Activated CD8-positive, alpha-beta memory T cell treated with anti-CD3 and anti-CD28 coated beads, Interleukin-2, amount 10 ng/mL, durations not matched to agents 7 days and 5 days (primary cell): ENCODE measurements at regions not wholly inside any gene's neighbourhood (a gene's known extent, or its start where the extent isn't known, plus 50 kb on each side); places are given as distances from the start of the nearest gene placed in this dataset.
"Not testable (repeated sequence)": the region's sequence is repeated elsewhere in the genome, so short reads cannot be mapped to it uniquely, and the experiment has no call there.

Experiments
- ATAC-seq: fragments of 150-1000 bp; cut with Tn5 transposase; one replicate; pipeline ENCODE4 v1.10.0; 2021; ENCODE audit warnings: moderate library complexity
- CTCF ChIA-PET: fragments of 350-600 bp; sonication (Branson Sonifier 250); formaldehyde crosslinking; loops from one replicate; lab custom pipeline; 2021; ENCODE audit warnings: antibody characterized with exemption; lab: Charles Lee
- DNase-seq: peaks from one replicate; pipeline ENCODE4 v3.0.0-alpha.2; 2020
- H3K27ac Mint-ChIP-seq: one replicate; pipeline ENCODE4 v1.8.0; 2021; ENCODE audit warnings: mild to moderate bottlenecking, mixed read lengths
- H3K27me3 Mint-ChIP-seq: one replicate; pipeline ENCODE4 v1.8.0; 2021; ENCODE audit warnings: mixed read lengths
- H3K36me3 Mint-ChIP-seq: one replicate; pipeline ENCODE4 v1.8.0; 2021; ENCODE audit warnings: mild to moderate bottlenecking, mixed read lengths
- H3K4me1 Mint-ChIP-seq: one replicate; pipeline ENCODE4 v1.8.0; 2021; ENCODE audit warnings: mixed read lengths
- H3K4me3 Mint-ChIP-seq: one replicate; pipeline ENCODE4 v1.8.0; 2021; ENCODE audit warnings: mild to moderate bottlenecking, moderate library complexity, mixed read lengths
- H3K9me3 Mint-ChIP-seq: one replicate; pipeline ENCODE4 v1.8.0; 2022; ENCODE audit warnings: low read depth, mixed read lengths

GRCh38 chr2:156254637-156255067, 77.9 kb downstream of the NR4A2 start:
- H3K36me3 Mint-ChIP-seq, DNase-seq, H3K4me1 Mint-ChIP-seq, H3K9me3 Mint-ChIP-seq, CTCF ChIA-PET, H3K27me3 Mint-ChIP-seq, ATAC-seq, H3K27ac Mint-ChIP-seq: not testable (repeated sequence)
- peak overlapping the region; percentile 61 for H3K4me3 Mint-ChIP-seq

- H3K4me3 Mint-ChIP-seq: peak overlapping the region; percentile 61
- CTCF ChIA-PET: no interaction called here
- no peak for DNase-seq
- no peaks in the 10 kb centered on the region for H3K36me3 Mint-ChIP-seq
- no peaks in the 10 kb centered on the region for H3K27me3 Mint-ChIP-seq
- no peaks in the 10 kb centered on the region for H3K4me1 Mint-ChIP-seq
- no peak for ATAC-seq
- H3K27ac Mint-ChIP-seq: no peak overlapping the region
- no peaks in the 10 kb centered on the region for H3K9me3 Mint-ChIP-seq
These were observed 78.8 kb downstream of the NR4A2 start for GRCh38 chr2:156253765-156254164.

- Mint-ChIP-seq H3K4me1 (no peaks in the 10 kb centered on the region), H3K4me3 (no peak overlapping the region), H3K27ac (no peak overlapping the region), H3K27me3 (no peaks in the 10 kb centered on the region), H3K9me3 (peaks cover 2% of the 10 kb centered on the region), H3K36me3 (no peaks in the 10 kb centered on the region)
- no peak for DNase-seq
- ATAC-seq: no peak
- CTCF ChIA-PET: interaction anchor here (0.7 kb wide), 1 partner anchor 63 kb away, joined by 3 read pairs; no protein-coding TSS in a partner anchor
These were observed 89.6 kb downstream of the NR4A2 start for GRCh38 chr2:156242874-156243273.

- ATAC-seq (no peak), DNase-seq (no peak)
- H3K4me1 Mint-ChIP-seq: no peaks in the 10 kb centered on the region
- H3K9me3 Mint-ChIP-seq: peaks cover 4% of the 10 kb centered on the region
- H3K27me3 Mint-ChIP-seq: no peaks in the 10 kb centered on the region
- CTCF ChIA-PET: no interaction called here
- H3K4me3 Mint-ChIP-seq: no peak overlapping the region
- H3K36me3 Mint-ChIP-seq: no peaks in the 10 kb centered on the region
- no peak overlapping the region for H3K27ac Mint-ChIP-seq
These were observed 95.0 kb downstream of the NR4A2 start for GRCh38 chr2:156237558-156237957.

- no peaks in the 10 kb centered on the region for H3K4me1 Mint-ChIP-seq
- H3K27me3 Mint-ChIP-seq: no peaks in the 10 kb centered on the region
- H3K36me3 Mint-ChIP-seq: no peaks in the 10 kb centered on the region
- no peak overlapping the region for H3K27ac Mint-ChIP-seq
- ATAC-seq (no peak), DNase-seq (no peak)
- peaks cover 7% of the 10 kb centered on the region for H3K9me3 Mint-ChIP-seq
- no peak overlapping the region for H3K4me3 Mint-ChIP-seq
- CTCF ChIA-PET: no interaction called here
These were observed 102.7 kb downstream of the NR4A2 start for GRCh38 chr2:156229724-156230362.

GRCh38 chr2:156223328-156223727, 109.2 kb downstream of the NR4A2 start:
- CTCF ChIA-PET, H3K4me1 Mint-ChIP-seq, DNase-seq, ATAC-seq, H3K4me3 Mint-ChIP-seq, H3K36me3 Mint-ChIP-seq, H3K27ac Mint-ChIP-seq, H3K27me3 Mint-ChIP-seq: not testable (repeated sequence)
- peaks cover 13% of the 10 kb centered on the region for H3K9me3 Mint-ChIP-seq

GRCh38 chr2:156221703-156222102, 110.8 kb downstream of the NR4A2 start:
- Mint-ChIP-seq H3K36me3 (no peaks in the 10 kb centered on the region), H3K27me3 (no peaks in the 10 kb centered on the region), H3K9me3 (peaks cover 13% of the 10 kb centered on the region), H3K4me3 (no peak overlapping the region), H3K4me1 (no peaks in the 10 kb centered on the region), H3K27ac (no peak overlapping the region)
- ATAC-seq (no peak), DNase-seq (no peak)
- CTCF ChIA-PET: no interaction called here

GRCh38 chr2:156219491-156220100, 112.9 kb downstream of the NR4A2 start:
- H3K4me1 Mint-ChIP-seq: no peaks in the 10 kb centered on the region
- CTCF ChIA-PET: no interaction called here

GRCh38 chr2:156215656-156216055, 116.9 kb downstream of the NR4A2 start:
- peaks cover 3% of the 10 kb centered on the region for H3K9me3 Mint-ChIP-seq

More at GRCh38 chr2:156219491-156220100, 112.9 kb downstream of the NR4A2 start:
- peaks cover 13% of the 10 kb centered on the region for H3K9me3 Mint-ChIP-seq
- no peak overlapping the region for H3K4me3 Mint-ChIP-seq
- H3K27ac Mint-ChIP-seq: no peak overlapping the region
- ATAC-seq (no peak), DNase-seq (no peak)
- H3K27me3 Mint-ChIP-seq: peaks cover 2% of the 10 kb centered on the region
- H3K36me3 Mint-ChIP-seq: no peaks in the 10 kb centered on the region

GRCh38 chr2:156211318-156211717, 121.2 kb downstream of the NR4A2 start:
- CTCF ChIA-PET: no interaction called here
- DNase-seq: no peak
- H3K36me3 Mint-ChIP-seq: no peaks in the 10 kb centered on the region
- H3K9me3 Mint-ChIP-seq: no peaks in the 10 kb centered on the region
- H3K27ac Mint-ChIP-seq: no peak overlapping the region
- peaks cover 2% of the 10 kb centered on the region for H3K27me3 Mint-ChIP-seq
- no peaks in the 10 kb centered on the region for H3K4me1 Mint-ChIP-seq
- no peak for ATAC-seq
- H3K4me3 Mint-ChIP-seq: no peak overlapping the region

More at GRCh38 chr2:156215656-156216055, 116.9 kb downstream of the NR4A2 start:
- H3K4me3 Mint-ChIP-seq: no peak overlapping the region
- DNase-seq (no peak), ATAC-seq (no peak)
- H3K36me3 Mint-ChIP-seq: no peaks in the 10 kb centered on the region
- CTCF ChIA-PET: no interaction called here
- no peak overlapping the region for H3K27ac Mint-ChIP-seq
- H3K27me3 Mint-ChIP-seq: peaks cover 2% of the 10 kb centered on the region
- H3K4me1 Mint-ChIP-seq: no peaks in the 10 kb centered on the region

GRCh38 chr2:156206355-156206754, 126.2 kb downstream of the NR4A2 start:
- no peak overlapping the region for H3K4me3 Mint-ChIP-seq
- H3K4me1 Mint-ChIP-seq: no peaks in the 10 kb centered on the region
- CTCF ChIA-PET: interaction anchor here (1.3 kb wide), 1 partner anchor 8 kb away, joined by 3 read pairs; no protein-coding TSS in a partner anchor
- no peak for DNase-seq
- ATAC-seq: no peak
- no peaks in the 10 kb centered on the region for H3K36me3 Mint-ChIP-seq
- H3K27ac Mint-ChIP-seq: no peak overlapping the region
- no peaks in the 10 kb centered on the region for H3K9me3 Mint-ChIP-seq
- H3K27me3 Mint-ChIP-seq: peaks cover 6% of the 10 kb centered on the region

- no peaks in the 10 kb centered on the region for H3K9me3 Mint-ChIP-seq
- no peak overlapping the region for H3K4me3 Mint-ChIP-seq
- peaks cover 10% of the 10 kb centered on the region for H3K27me3 Mint-ChIP-seq
- no peak for ATAC-seq
- CTCF ChIA-PET: no interaction called here
- no peaks in the 10 kb centered on the region for H3K4me1 Mint-ChIP-seq
- H3K27ac Mint-ChIP-seq: no peak overlapping the region
- H3K36me3 Mint-ChIP-seq: no peaks in the 10 kb centered on the region
- DNase-seq: no peak
These were observed 132.9 kb downstream of the NR4A2 start for GRCh38 chr2:156199588-156199987.

- Mint-ChIP-seq H3K27me3 (peaks cover under 1% of the 10 kb centered on the region), H3K36me3 (no peaks in the 10 kb centered on the region), H3K27ac (no peak overlapping the region), H3K4me3 (no peak overlapping the region), H3K9me3 (no peaks in the 10 kb centered on the region), H3K4me1 (no peaks in the 10 kb centered on the region)
- ATAC-seq: no peak
- no peak for DNase-seq
- CTCF ChIA-PET: no interaction called here
These were observed 136.5 kb downstream of the NR4A2 start for GRCh38 chr2:156196031-156196430.

GRCh38 chr2:156192468-156192867, 140.1 kb downstream of the NR4A2 start:
- DNase-seq: no peak
- no peaks in the 10 kb centered on the region for H3K9me3 Mint-ChIP-seq
- CTCF ChIA-PET: no interaction called here
- H3K4me1 Mint-ChIP-seq: no peaks in the 10 kb centered on the region
- H3K36me3 Mint-ChIP-seq: no peaks in the 10 kb centered on the region
- H3K27me3 Mint-ChIP-seq: peaks cover 3% of the 10 kb centered on the region
- no peak overlapping the region for H3K4me3 Mint-ChIP-seq
- H3K27ac Mint-ChIP-seq: no peak overlapping the region
- ATAC-seq: no peak
